Loucy (cell line): ENCODE measurements at regions not wholly inside any gene's neighbourhood (a gene's known extent, or its start where the extent isn't known, plus 50 kb on each side); places are given as distances from the start of the nearest gene placed in this dataset.

Experiments used
- CTCF ChIP-seq: fragments of 200-600 bp; sonication (generic); conservative IDR thresholded peaks from 2 replicates; pipeline ENCODE4 v1.5.1; 2014; ENCODE audit warnings: mild to moderate bottlenecking, antibody characterized with exemption, low read length
- EZH2phosphoT487 ChIP-seq: fragments of 200-600 bp; IDR thresholded peaks from 2 replicates; pipeline ENCODE4 v1.6.1; 2018; ENCODE audit warnings: antibody characterized with exemption, mild to moderate bottlenecking, moderate library complexity, borderline replicate concordance

- TF ChIP-seq CTCF (no peak), EZH2phosphoT487 (no peak)
Measured at GRCh38 chr2:121898483-121898882, 143.0 kb downstream of the TSN start.
